Activated B cell treated with CpG ODN at 0.5 μM for 24 hours (primary cell): ENCODE measurements at regions not wholly inside any gene's neighbourhood (a gene's known extent, or its start where the extent isn't known, plus 50 kb on each side); places are given as distances from the start of the nearest gene placed in this dataset.
"Not testable (repeated sequence)": the region's sequence is repeated elsewhere in the genome, so short reads cannot be mapped to it uniquely, and the experiment has no call there.

Experiments
- ATAC-seq: fragments of 200-7000 bp; cut with Tn5 transposase; one replicate; pipeline ENCODE4 v1.10.0; 2021; ENCODE audit warnings: low read depth, mild to moderate bottlenecking, moderate library complexity
- CTCF ChIA-PET: fragments of 350-600 bp; sonication (Branson Sonifier 250); formaldehyde crosslinking; loops from one replicate; lab custom pipeline; 2021; ENCODE audit warnings: antibody characterized with exemption; lab: Charles Lee
- POLR2A ChIA-PET: fragments of 350-600 bp; sonication (Branson Sonifier 250); formaldehyde crosslinking; loops from one replicate; lab custom pipeline; 2021; ENCODE audit warnings: antibody characterized with exemption; lab: Charles Lee
- DNase-seq: peaks from one replicate; pipeline ENCODE4 v3.0.0; 2022
- H3K27ac Mint-ChIP-seq: one replicate; pipeline ENCODE4 v1.8.0; 2020; ENCODE audit warnings: mixed read lengths
- H3K27me3 Mint-ChIP-seq: one replicate; pipeline ENCODE4 v1.8.0; 2021; ENCODE audit warnings: mixed read lengths
- H3K36me3 Mint-ChIP-seq: one replicate; pipeline ENCODE4 v1.8.0; 2021; ENCODE audit warnings: low read depth, mixed read lengths
- H3K4me1 Mint-ChIP-seq: one replicate; pipeline ENCODE4 v1.8.0; 2021; ENCODE audit warnings: mixed read lengths
- H3K4me3 Mint-ChIP-seq: one replicate; pipeline ENCODE4 v1.8.0; 2020; ENCODE audit warnings: mild to moderate bottlenecking, mixed read lengths
- H3K9me3 Mint-ChIP-seq: one replicate; pipeline ENCODE4 v1.8.0; 2020; ENCODE audit warnings: mixed read lengths
- intact Hi-C: fragments of 100-400 bp; cut with micrococcal nuclease; formaldehyde crosslinking; loops from one replicate; pipeline ENCODE4 v1.15.1; 2024
- TF ChIP-seq, protein P1 (sequence below): fragments of 200-600 bp; IDR thresholded peaks from one replicate; pipeline ENCODE4 v1.8.0; 2022; ENCODE audit warnings: antibody characterized with exemption, mild to moderate bottlenecking

DNA sequence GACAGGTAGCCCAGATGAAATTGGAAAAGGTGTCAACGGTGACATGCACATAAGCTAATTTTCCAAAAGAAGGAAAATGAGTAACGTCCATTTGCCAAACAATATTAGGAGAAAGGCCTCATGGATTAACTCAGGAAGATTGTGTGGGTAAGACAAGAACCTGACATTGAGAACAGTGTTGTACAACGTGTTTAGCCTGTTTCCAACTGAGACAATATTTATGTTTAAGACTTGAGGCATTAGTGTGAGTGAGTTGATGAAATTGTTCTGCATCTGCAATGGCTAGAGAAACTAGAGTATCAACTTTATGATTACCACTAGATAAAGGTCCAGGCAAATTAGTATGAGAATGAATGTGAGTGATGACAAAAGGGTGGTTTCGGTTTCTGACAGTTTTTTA is 191.3 kb upstream of the RAI14 start:
- ATAC-seq: no peak
- H3K36me3 Mint-ChIP-seq: no peaks in the 10 kb centered on the region
- H3K27ac Mint-ChIP-seq: no peak overlapping the region
- peaks cover 5% of the 10 kb centered on the region for H3K9me3 Mint-ChIP-seq
- ChIA-PET POLR2A (no interaction called here), CTCF (interaction anchor here (0.8 to 2.0 kb wide), 6 partner anchors 12 to 468 kb away, joined by 3 to 12 read pairs (median 4); no protein-coding TSS in a partner anchor)
- TF ChIP-seq, protein P1, sequence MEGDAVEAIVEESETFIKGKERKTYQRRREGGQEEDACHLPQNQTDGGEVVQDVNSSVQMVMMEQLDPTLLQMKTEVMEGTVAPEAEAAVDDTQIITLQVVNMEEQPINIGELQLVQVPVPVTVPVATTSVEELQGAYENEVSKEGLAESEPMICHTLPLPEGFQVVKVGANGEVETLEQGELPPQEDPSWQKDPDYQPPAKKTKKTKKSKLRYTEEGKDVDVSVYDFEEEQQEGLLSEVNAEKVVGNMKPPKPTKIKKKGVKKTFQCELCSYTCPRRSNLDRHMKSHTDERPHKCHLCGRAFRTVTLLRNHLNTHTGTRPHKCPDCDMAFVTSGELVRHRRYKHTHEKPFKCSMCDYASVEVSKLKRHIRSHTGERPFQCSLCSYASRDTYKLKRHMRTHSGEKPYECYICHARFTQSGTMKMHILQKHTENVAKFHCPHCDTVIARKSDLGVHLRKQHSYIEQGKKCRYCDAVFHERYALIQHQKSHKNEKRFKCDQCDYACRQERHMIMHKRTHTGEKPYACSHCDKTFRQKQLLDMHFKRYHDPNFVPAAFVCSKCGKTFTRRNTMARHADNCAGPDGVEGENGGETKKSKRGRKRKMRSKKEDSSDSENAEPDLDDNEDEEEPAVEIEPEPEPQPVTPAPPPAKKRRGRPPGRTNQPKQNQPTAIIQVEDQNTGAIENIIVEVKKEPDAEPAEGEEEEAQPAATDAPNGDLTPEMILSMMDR: no peak
- intact Hi-C loops: loop anchor here (2.0 kb wide), 1 partner anchor 876 kb away; no protein-coding TSS in a partner anchor
- peaks cover 4% of the 10 kb centered on the region for H3K4me1 Mint-ChIP-seq
- H3K27me3 Mint-ChIP-seq: no peaks in the 10 kb centered on the region
- DNase-seq: no peak
- H3K4me3 Mint-ChIP-seq: no peak overlapping the region

DNA sequence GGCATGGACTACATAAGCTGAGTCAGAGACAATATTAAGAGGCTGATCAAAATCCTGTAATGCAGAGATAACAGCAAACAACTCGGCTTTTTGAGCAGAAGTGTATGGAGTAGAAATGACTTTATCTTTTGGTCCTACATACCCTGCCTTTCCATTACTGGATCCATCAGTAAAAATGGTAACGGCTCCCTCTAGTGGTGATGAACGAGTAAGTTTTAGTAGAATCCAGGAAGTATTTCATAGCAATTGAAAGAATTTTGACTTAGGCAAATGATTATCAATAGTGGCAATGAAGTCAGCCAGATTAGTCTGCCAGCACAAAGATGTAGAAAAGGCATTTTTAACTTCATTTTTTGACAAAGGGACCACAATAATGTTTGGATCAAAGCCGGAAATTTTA is 190.8 kb upstream of the RAI14 start:
- POLR2A ChIA-PET, ATAC-seq, H3K27ac Mint-ChIP-seq, H3K4me3 Mint-ChIP-seq, H3K9me3 Mint-ChIP-seq, H3K4me1 Mint-ChIP-seq, H3K36me3 Mint-ChIP-seq, DNase-seq, H3K27me3 Mint-ChIP-seq: not testable (repeated sequence)
- intact Hi-C loops: loop anchor here (2.0 kb wide), 1 partner anchor 876 kb away; no protein-coding TSS in a partner anchor
- CTCF ChIA-PET: interaction anchor here (1.0 to 2.0 kb wide), 5 partner anchors 11 to 468 kb away, joined by 3 to 12 read pairs (median 4); no protein-coding TSS in a partner anchor

DNA sequence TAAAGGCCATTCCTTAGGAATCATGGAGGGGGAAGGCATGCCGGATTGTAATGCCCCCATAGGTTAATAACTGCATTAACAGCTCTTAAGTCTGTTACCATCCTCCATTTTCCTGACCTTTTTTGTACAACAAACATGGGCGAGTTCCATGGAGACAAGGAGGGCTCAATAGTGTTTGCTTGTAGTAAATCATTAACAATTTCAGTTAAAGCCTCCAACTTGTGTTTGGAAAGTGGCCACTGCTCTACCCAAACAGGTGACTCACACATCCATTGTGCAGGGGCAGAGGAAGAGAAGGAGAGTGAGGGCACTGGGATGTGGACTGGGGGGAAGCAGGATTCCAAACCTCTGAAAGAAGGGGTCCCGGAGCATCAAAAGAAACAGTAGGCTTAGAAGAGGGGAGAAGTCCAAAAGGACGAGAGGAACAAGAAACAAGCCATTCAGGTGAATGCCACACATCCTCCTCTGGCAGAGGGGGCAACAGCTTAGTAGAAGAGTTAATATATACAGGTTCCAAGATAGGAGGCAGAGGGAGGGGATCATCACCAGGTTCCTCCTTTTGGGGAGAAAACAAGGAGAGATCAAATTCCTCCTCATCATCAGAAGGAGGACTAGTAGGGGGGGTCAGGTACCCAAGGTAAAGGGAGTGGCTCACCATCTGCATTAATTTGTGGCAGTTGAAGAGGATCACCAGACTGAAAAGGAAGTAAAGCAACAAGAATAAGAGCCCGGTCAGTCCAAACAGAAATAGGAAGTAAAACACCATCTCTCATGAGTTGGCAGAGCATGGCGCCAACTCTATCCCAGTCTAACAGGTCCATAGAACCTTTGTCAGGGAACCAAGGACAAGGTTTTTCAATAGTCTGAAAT is 189.4 kb upstream of the RAI14 start:
- POLR2A ChIA-PET, H3K4me3 Mint-ChIP-seq, intact Hi-C loops, H3K9me3 Mint-ChIP-seq, H3K27me3 Mint-ChIP-seq, H3K4me1 Mint-ChIP-seq, H3K36me3 Mint-ChIP-seq, ATAC-seq, DNase-seq, H3K27ac Mint-ChIP-seq: not testable (repeated sequence)
- CTCF ChIA-PET: interaction anchor here (2.0 kb wide), 1 partner anchor 468 kb away, joined by 5 read pairs; no protein-coding TSS in a partner anchor

GRCh38 chr5:34467436-34467835 is 188.7 kb upstream of the RAI14 start:
- Mint-ChIP-seq H3K27ac (no peak overlapping the region), H3K4me3 (no peak overlapping the region), H3K27me3 (no peaks in the 10 kb centered on the region), H3K36me3 (no peaks in the 10 kb centered on the region), H3K9me3 (no peaks in the 10 kb centered on the region), H3K4me1 (peaks cover 2% of the 10 kb centered on the region)
- DNase-seq: no peak
- ChIA-PET CTCF (no interaction called here), POLR2A (no interaction called here)
- intact Hi-C loops: no loop called here
- TF ChIP-seq, protein P1: no peak
- ATAC-seq: no peak

DNA sequence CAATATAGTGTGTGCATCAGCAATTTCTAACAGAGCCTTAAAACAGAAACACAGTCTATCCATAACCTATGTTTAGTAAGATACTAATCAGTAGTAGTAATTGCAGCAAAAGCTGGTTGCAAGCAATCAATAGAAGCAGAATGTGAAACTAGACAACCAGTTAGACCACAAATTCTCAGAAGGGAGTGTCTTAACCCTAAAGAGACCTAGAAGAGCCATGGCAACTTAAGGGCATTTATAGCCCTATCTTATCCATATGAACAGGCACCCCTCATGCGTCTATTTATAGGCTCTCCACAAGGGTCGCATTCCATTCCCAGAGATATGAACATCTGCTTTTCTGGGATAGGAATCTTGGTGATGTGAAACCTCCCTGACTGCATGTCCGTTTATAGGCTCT is 188.1 kb upstream of the RAI14 start:
- ATAC-seq, H3K27ac Mint-ChIP-seq, DNase-seq, intact Hi-C loops, H3K4me3 Mint-ChIP-seq, POLR2A ChIA-PET, H3K36me3 Mint-ChIP-seq, H3K27me3 Mint-ChIP-seq, H3K4me1 Mint-ChIP-seq, H3K9me3 Mint-ChIP-seq: not testable (repeated sequence)
- CTCF ChIA-PET: interaction anchor here (0.8 kb wide), 1 partner anchor 18 kb away, joined by 3 read pairs; no protein-coding TSS in a partner anchor

DNA sequence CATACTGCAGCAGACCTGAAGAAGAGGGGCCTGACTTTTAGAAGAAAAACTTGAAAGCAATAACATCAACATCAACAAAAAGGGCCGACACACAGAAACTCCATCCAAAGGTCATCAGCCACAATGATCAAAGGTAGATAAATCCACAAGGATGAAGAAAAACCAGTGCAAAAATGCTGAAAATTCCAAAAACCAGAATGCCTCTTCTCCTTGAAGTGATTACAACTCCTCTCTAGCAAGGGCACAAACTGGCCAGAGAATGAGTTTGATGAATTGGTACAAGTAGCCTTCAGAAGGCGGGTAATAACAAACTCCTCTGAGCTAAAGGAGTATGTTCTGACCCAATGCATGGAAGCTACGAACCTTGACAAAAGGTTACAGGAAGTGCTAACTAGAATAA is 186.2 kb upstream of the RAI14 start:
- Mint-ChIP-seq H3K27me3 (no peaks in the 10 kb centered on the region), H3K4me1 (peaks cover under 1% of the 10 kb centered on the region), H3K4me3 (no peak overlapping the region), H3K27ac (no peak overlapping the region), H3K9me3 (no peaks in the 10 kb centered on the region), H3K36me3 (no peaks in the 10 kb centered on the region)
- no peak for DNase-seq
- TF ChIP-seq, protein P1: no peak
- CTCF ChIA-PET: no interaction called here
- POLR2A ChIA-PET: no interaction called here
- intact Hi-C loops: no loop called here
- ATAC-seq: no peak
